MM.1S (cell line): ENCODE measurements at regions not wholly inside any gene's neighbourhood (a gene's known extent, or its start where the extent isn't known, plus 50 kb on each side); places are given as distances from the start of the nearest gene placed in this dataset.

Experiments used
- EZH2 ChIP-seq: fragments of 300-600 bp; sonication (generic); optimal IDR thresholded peaks from 2 replicates; pipeline ENCODE3; 2017; ENCODE audit warnings: low read depth, mild to moderate bottlenecking, antibody characterized with exemption, low read length, mixed read lengths
- TF ChIP-seq, protein P1 (sequence below): fragments of 300-600 bp; sonication (generic); IDR thresholded peaks from 2 replicates; pipeline ENCODE4 v1.5.1; 2016; ENCODE audit warnings: antibody characterized with exemption, low read length, mixed read lengths

DNA sequence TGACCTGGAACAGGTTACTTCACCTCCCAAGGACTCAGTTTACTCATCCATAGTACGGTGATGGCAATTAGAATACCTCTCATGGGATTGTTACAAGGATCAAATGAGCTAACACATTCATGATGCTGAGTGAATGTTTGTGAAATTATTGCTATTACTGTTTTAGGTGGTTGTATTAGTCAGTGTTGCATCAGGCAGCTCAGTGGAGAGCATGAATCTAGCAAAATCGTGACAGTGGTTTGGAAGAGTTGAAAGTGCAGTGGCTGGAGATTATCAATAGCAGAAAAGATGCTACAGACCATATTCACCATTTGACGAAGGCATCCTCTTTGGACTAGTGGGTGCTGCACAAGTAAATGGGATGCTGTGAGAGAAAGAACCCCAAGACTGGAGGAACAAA lies 50.4 kb upstream of the CTNNBL1 start:
- TF ChIP-seq, protein P1, sequence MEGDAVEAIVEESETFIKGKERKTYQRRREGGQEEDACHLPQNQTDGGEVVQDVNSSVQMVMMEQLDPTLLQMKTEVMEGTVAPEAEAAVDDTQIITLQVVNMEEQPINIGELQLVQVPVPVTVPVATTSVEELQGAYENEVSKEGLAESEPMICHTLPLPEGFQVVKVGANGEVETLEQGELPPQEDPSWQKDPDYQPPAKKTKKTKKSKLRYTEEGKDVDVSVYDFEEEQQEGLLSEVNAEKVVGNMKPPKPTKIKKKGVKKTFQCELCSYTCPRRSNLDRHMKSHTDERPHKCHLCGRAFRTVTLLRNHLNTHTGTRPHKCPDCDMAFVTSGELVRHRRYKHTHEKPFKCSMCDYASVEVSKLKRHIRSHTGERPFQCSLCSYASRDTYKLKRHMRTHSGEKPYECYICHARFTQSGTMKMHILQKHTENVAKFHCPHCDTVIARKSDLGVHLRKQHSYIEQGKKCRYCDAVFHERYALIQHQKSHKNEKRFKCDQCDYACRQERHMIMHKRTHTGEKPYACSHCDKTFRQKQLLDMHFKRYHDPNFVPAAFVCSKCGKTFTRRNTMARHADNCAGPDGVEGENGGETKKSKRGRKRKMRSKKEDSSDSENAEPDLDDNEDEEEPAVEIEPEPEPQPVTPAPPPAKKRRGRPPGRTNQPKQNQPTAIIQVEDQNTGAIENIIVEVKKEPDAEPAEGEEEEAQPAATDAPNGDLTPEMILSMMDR: no peak
- TF ChIP-seq EZH2: no peak
